ENCODE measurements at regions not wholly inside any gene's neighbourhood (a gene's known extent, or its start where the extent isn't known, plus 50 kb on each side); places are given as distances from the start of the nearest gene placed in this dataset.

DNA sequence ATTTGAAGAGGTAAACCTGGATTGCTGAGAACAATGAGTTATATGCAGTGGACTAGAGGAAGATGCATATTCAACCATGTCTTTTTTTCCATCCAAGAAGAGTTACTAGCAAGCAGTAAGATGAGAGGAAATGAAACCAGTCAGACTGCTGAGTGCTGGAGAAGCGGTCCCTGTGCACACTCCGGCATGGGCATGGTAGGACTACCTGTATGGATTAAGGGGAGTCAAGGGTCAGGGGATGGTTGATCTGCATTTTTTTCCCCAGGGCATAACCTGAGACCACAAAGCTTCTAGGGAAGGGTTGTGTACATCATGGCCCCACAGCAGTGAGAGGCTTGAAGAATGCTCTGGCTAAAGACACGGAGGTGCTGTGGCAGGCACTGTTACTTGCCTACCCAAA lies 76.6 kb upstream of the ZNF169 start:
- Histone ChIP-seq H3K4me3 (ENCODE audit: low read length) (no peak overlapping the region), H2AFZ (ENCODE audit: low read depth, low read length) (no peak overlapping the region), H3K79me2 (replicated peaks; ENCODE audit: insufficient read depth, low read length) (peaks cover 3% of the 10 kb centered on the region), H3K4me2 (ENCODE audit: low read length) (no peak overlapping the region), H3K9me2 (ENCODE audit: insufficient read depth, low read length) (no peaks in the 10 kb centered on the region), H3K9me3 (ENCODE audit: low read length) (no peaks in the 10 kb centered on the region), H3F3A (ENCODE audit: insufficient read depth, low read length, poor library complexity, severe bottlenecking) (no peaks in the 10 kb centered on the region), H3K36me3 (ENCODE audit: insufficient read depth, low read length) (peaks cover 3% of the 10 kb centered on the region), H3K27me3 (ENCODE audit: insufficient read depth, low read depth, low read length) (no peaks in the 10 kb centered on the region), H3K27ac (ENCODE audit: low read length) (no peak overlapping the region), H3K9ac (ENCODE audit: low read length) (no peak overlapping the region), H4K20me1 (ENCODE audit: insufficient read depth) (no peaks in the 10 kb centered on the region)
- TF ChIP-seq MXI1 (conservative IDR thresholded peaks at IDR 0.05; ENCODE audit: poor library complexity, severe bottlenecking) (no peak), SMC3 (conservative IDR thresholded peaks at IDR 0.05; ENCODE audit: poor library complexity) (no peak), EZH2 (IDR thresholded peaks at IDR 0.05; ENCODE audit: borderline replicate concordance, insufficient read depth, low read length, poor library complexity, severe bottlenecking) (no peak), RAD21 (conservative IDR thresholded peaks at IDR 0.05) (no peak), EP300 (conservative IDR thresholded peaks at IDR 0.05; ENCODE audit: poor library complexity, severe bottlenecking) (no peak), POLR2AphosphoS5 (IDR thresholded peaks at IDR 0.05) (no peak), CTCF (IDR thresholded peaks at IDR 0.05; ENCODE audit: poor library complexity, severe bottlenecking) (no peak), REST (IDR thresholded peaks at IDR 0.05; ENCODE audit: borderline replicate concordance) (no peak), TAF1 (IDR thresholded peaks at IDR 0.05; ENCODE audit: low read depth) (no peak)

GRCh38 chr9:94183240-94183999 lies 75.7 kb upstream of the ZNF169 start:
- H4K20me1 ChIP-seq (ENCODE audit: insufficient read depth) = no peaks in the 10 kb centered on the region
- no peak overlapping the region for H2AFZ ChIP-seq (ENCODE audit: low read depth, low read length)
- no peaks in the 10 kb centered on the region for H3F3A ChIP-seq (ENCODE audit: insufficient read depth, low read length, poor library complexity, severe bottlenecking)
- H3K27ac ChIP-seq (ENCODE audit: low read length) = no peak overlapping the region
- peaks cover 3% of the 10 kb centered on the region for H3K36me3 ChIP-seq (ENCODE audit: insufficient read depth, low read length)
- no peak overlapping the region for H3K4me3 ChIP-seq (ENCODE audit: low read length)
- no peaks in the 10 kb centered on the region for H3K9me2 ChIP-seq (ENCODE audit: insufficient read depth, low read length)
- no peak overlapping the region for H3K4me2 ChIP-seq (ENCODE audit: low read length)
- no peak overlapping the region for H3K9ac ChIP-seq (ENCODE audit: low read length)
- TF ChIP-seq TAF1 (IDR thresholded peaks at IDR 0.05; ENCODE audit: low read depth) = no peak
- no peak for TF ChIP-seq EP300 (conservative IDR thresholded peaks at IDR 0.05; ENCODE audit: poor library complexity, severe bottlenecking)
- no peak for TF ChIP-seq REST (IDR thresholded peaks at IDR 0.05; ENCODE audit: borderline replicate concordance)
- TF ChIP-seq CTCF (IDR thresholded peaks at IDR 0.05; ENCODE audit: poor library complexity, severe bottlenecking) = no peak
- TF ChIP-seq EZH2 (IDR thresholded peaks at IDR 0.05; ENCODE audit: borderline replicate concordance, insufficient read depth, low read length, poor library complexity, severe bottlenecking) = no peak
- H3K79me2 ChIP-seq (replicated peaks; ENCODE audit: insufficient read depth, low read length) = no peaks in the 10 kb centered on the region
- no peaks in the 10 kb centered on the region for H3K27me3 ChIP-seq (ENCODE audit: insufficient read depth, low read depth, low read length)
- no peaks in the 10 kb centered on the region for H3K9me3 ChIP-seq (ENCODE audit: low read length)
